Mesendoderm (in vitro differentiated cells): ENCODE measurements at regions not wholly inside any gene's neighbourhood (a gene's known extent, or its start where the extent isn't known, plus 50 kb on each side); places are given as distances from the start of the nearest gene placed in this dataset.

Experiments
- DNase-seq: peaks from one replicate; pipeline ENCODE4 v3.0.0; 2013
- H2AK5ac ChIP-seq: 2 replicates; pipeline ENCODE4 v1.6.1; 2013; ENCODE audit warnings: low read length, inconsistent platforms
- H2BK120ac ChIP-seq: 2 replicates; pipeline ENCODE4 v1.6.1; 2013; ENCODE audit warnings: low read depth, mild to moderate bottlenecking, low read length, moderate library complexity, mixed read lengths
- H2BK15ac ChIP-seq: replicated peaks from 2 replicates; pipeline ENCODE4 v1.6.1; 2013; ENCODE audit warnings: low read depth, mild to moderate bottlenecking, moderate library complexity
- H2BK5ac ChIP-seq: 2 replicates; pipeline ENCODE4 v1.6.1; 2013; ENCODE audit warnings: low read length, inconsistent platforms
- H3K18ac ChIP-seq: 2 replicates; pipeline ENCODE4 v1.6.1; 2013; ENCODE audit warnings: mild to moderate bottlenecking, low read length, mixed read lengths
- H3K23ac ChIP-seq: one replicate; pipeline ENCODE4 v1.6.1; 2013; ENCODE audit warnings: low read length
- H3K27ac ChIP-seq: 2 replicates; pipeline ENCODE4 v1.5.1; 2013; ENCODE audit warnings: low read depth, mild to moderate bottlenecking, inconsistent platforms, low read length, moderate library complexity
- H3K27me3 ChIP-seq: 2 replicates; pipeline ENCODE4 v1.6.1; 2013; ENCODE audit warnings: low read length, control low read depth, mild to moderate bottlenecking, inconsistent platforms; ENCODE audit not compliant: insufficient read depth, poor library complexity
- H3K36me3 ChIP-seq: 2 replicates; pipeline ENCODE4 v1.6.1; 2013; ENCODE audit warnings: low read length, inconsistent platforms; ENCODE audit not compliant: control insufficient read depth, insufficient read depth
- H3K4ac ChIP-seq: one replicate; pipeline ENCODE4 v1.6.1; 2013; ENCODE audit warnings: low read depth, mild to moderate bottlenecking, low read length, moderate library complexity
- H3K4me1 ChIP-seq: 2 replicates; pipeline ENCODE4 v1.6.1; 2013; ENCODE audit warnings: low read depth, low read length, inconsistent platforms; ENCODE audit not compliant: control insufficient read depth
- H3K4me2 ChIP-seq: 2 replicates; pipeline ENCODE4 v1.6.1; 2013; ENCODE audit warnings: low read length
- H3K4me3 ChIP-seq: 2 replicates; pipeline ENCODE4 v1.5.1; 2013; ENCODE audit warnings: mild to moderate bottlenecking, low read length
- H3K56ac ChIP-seq: one replicate; pipeline ENCODE4 v1.6.1; 2013; ENCODE audit warnings: low read length
- H3K79me1 ChIP-seq: 2 replicates; pipeline ENCODE4 v1.6.1; 2013; ENCODE audit warnings: low read length, inconsistent platforms
- H3K79me2 ChIP-seq: 2 replicates; pipeline ENCODE4 v1.6.1; 2013; ENCODE audit warnings: mild to moderate bottlenecking, low read length; ENCODE audit not compliant: control insufficient read depth, insufficient read depth
- H3K9ac ChIP-seq: 2 replicates; pipeline ENCODE4 v1.6.1; 2013; ENCODE audit warnings: low read length, inconsistent platforms
- H4K5ac ChIP-seq: one replicate; pipeline ENCODE4 v1.6.1; 2013; ENCODE audit warnings: low read length
- H4K8ac ChIP-seq: one replicate; pipeline ENCODE4 v1.6.1; 2013; ENCODE audit warnings: low read depth, mild to moderate bottlenecking, control low read depth, low read length, moderate library complexity
- WGBS: extraction: QIAGEN DNeasy Blood & Tissue Kit; methylation state at CpG from one replicate; pipeline ENCODE4 v1.1.7; 2013; ENCODE audit warnings: low lambda C conversion rate, missing lambda C conversion rate; ENCODE audit not compliant: insufficient coverage; ENCODE audit errors: extremely low coverage; 5-methylcytosine and 5-hydroxymethylcytosine counted together

DNA sequence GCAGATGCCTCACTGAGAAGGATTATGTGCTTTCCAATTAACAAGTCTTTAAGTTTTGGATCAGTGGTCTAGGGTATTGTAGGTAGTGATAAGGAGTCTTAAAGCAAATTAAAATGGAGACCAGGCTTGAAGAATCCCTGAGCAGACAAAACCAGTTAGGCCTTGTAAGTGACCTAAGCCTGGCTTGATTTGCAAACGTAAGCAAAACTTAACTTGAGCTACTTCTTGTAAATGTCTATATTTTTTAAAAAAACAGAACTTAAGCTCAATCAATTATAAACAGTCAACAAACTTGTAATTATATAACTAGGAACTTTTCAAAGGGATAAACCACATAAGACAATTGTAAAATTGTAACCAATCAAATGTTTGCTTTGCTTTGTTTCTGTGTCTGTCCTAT, 72.7 kb upstream of the NALF2 start:
- no CpG with 5 or more reads among the region's 1 CpG for WGBS
- H3K9ac ChIP-seq: no peak overlapping the region

DNA sequence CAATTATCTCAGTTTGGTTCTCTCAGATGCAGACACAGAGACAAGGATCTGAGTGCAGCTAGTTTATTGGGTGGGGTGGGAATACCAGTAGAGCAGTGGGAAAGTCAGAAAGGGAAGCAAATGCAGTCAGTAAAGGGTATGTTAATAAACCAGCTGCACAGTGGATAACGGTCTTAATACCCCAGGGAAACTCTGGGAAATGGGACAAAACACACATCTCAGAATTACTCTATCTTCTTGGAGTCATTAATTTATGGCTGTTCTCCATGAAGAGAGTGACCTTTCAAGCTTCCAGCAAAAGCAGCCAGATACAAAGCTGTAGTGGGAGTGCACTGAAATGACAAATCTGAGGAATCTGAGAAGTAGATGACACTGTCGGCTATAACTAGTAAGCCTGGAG, 73.3 kb upstream of the NALF2 start:
- Histone ChIP-seq H3K79me1 (no peaks in the 10 kb centered on the region), H2BK5ac (no peak overlapping the region), H3K56ac (no peak overlapping the region), H3K79me2 (no peaks in the 10 kb centered on the region), H3K4me3 (no peak overlapping the region), H3K4me2 (no peak overlapping the region), H3K23ac (no peak overlapping the region), H3K27ac (no peak overlapping the region), H3K18ac (no peak overlapping the region), H2BK120ac (no peak overlapping the region), H4K5ac (no peak overlapping the region), H3K27me3 (no peaks in the 10 kb centered on the region), H3K9ac (no peak overlapping the region), H3K4ac (no peak overlapping the region), H3K36me3 (no peaks in the 10 kb centered on the region), H3K4me1 (no peaks in the 10 kb centered on the region), H2AK5ac (no peak overlapping the region), H4K8ac (no peak overlapping the region), H2BK15ac (no peak overlapping the region)
- no CpG with 5 or more reads among the region's 2 CpGs for WGBS
- no peak for DNase-seq

More for the DNA sequence above, 72.7 kb upstream of the NALF2 start:
- no peak overlapping the region for H3K4me2 ChIP-seq
- no peak overlapping the region for H2BK120ac ChIP-seq
- no peaks in the 10 kb centered on the region for H3K79me2 ChIP-seq
- H3K4me3 ChIP-seq: no peak overlapping the region
- H3K36me3 ChIP-seq: no peaks in the 10 kb centered on the region
- DNase-seq: peak; percentile 23
- H3K18ac ChIP-seq: no peak overlapping the region
- no peak overlapping the region for H2AK5ac ChIP-seq
- no peaks in the 10 kb centered on the region for H3K79me1 ChIP-seq
- H3K23ac ChIP-seq: no peak overlapping the region
- H3K4ac ChIP-seq: no peak overlapping the region
- H2BK5ac ChIP-seq: no peak overlapping the region
- no peaks in the 10 kb centered on the region for H3K27me3 ChIP-seq
- H3K4me1 ChIP-seq: no peaks in the 10 kb centered on the region
- no peak overlapping the region for H3K56ac ChIP-seq
- H2BK15ac ChIP-seq: no peak overlapping the region
- H4K8ac ChIP-seq: no peak overlapping the region
- no peak overlapping the region for H3K27ac ChIP-seq
- H4K5ac ChIP-seq: no peak overlapping the region

DNA sequence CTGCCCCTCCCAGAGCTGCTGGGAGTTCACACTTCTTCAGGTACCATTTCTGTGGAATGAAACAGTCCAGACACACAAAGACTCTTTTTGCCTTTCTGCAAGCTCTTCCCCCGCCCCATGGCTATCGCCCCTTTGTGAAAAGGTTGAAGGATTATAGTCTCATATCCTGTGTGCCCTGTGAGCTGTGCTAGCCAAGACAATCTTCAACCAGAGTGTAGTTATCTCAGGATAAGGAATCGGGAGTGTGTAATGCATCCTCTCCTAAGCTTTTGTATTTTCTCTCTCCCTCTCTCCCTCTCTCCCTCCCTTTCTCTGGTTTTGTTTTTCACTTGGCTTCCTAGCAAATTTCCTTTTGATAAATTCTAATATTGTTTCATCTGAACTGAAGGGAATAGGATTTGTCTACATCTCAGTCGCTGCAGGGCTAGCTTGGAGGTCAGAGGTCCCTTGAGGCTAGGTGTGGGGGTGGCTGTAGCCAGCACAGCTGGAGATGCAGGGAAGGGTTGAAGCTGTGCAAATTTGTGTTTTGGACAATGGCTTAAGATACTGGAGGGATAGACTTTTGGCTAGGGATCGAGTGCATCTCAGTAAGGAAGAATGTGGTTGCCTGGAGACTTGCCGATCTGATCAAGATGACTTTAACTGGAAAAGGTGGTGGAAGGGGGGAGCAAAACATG, 74.6 kb upstream of the NALF2 start:
- no CpG with 5 or more reads among the region's 6 CpGs for WGBS
- Histone ChIP-seq H3K27ac (no peak overlapping the region), H3K36me3 (no peaks in the 10 kb centered on the region), H3K18ac (no peak overlapping the region), H3K4ac (no peak overlapping the region), H3K27me3 (no peaks in the 10 kb centered on the region), H2BK120ac (no peak overlapping the region), H2BK15ac (no peak overlapping the region), H3K4me2 (no peak overlapping the region), H3K9ac (no peak overlapping the region), H3K56ac (no peak overlapping the region), H2AK5ac (no peak overlapping the region), H3K4me3 (no peak overlapping the region), H4K5ac (no peak overlapping the region), H3K79me2 (no peaks in the 10 kb centered on the region), H4K8ac (no peak overlapping the region), H3K79me1 (no peaks in the 10 kb centered on the region), H3K4me1 (no peaks in the 10 kb centered on the region), H3K23ac (no peak overlapping the region), H2BK5ac (no peak overlapping the region)
- peak; percentile 65 for DNase-seq

DNA sequence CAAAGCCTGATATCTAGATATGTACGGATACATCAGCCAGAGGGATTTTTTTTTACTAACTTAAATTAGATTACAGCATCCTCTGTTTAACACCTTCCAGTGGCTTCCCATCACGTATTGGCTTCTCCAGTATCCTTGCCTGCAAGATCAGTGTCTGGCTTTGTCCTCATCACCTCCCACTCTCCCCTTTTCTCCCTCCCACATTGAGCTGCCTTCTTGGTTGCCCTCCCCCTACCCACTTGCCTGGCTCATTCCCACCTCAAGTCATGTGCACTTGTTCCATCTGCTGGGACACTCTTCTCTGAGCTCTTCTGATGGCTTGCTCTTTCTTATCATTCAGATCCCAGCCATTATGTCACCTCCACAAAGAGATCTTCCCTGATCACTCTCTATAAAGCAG, 75.9 kb upstream of the NALF2 start:
- Histone ChIP-seq H4K8ac (no peak overlapping the region), H3K23ac (no peak overlapping the region), H3K9ac (no peak overlapping the region), H4K5ac (no peak overlapping the region), H3K79me1 (no peaks in the 10 kb centered on the region), H3K18ac (no peak overlapping the region), H3K36me3 (no peaks in the 10 kb centered on the region), H3K27me3 (no peaks in the 10 kb centered on the region), H3K79me2 (no peaks in the 10 kb centered on the region), H3K27ac (no peak overlapping the region), H3K56ac (no peak overlapping the region), H2AK5ac (no peak overlapping the region), H3K4me1 (no peaks in the 10 kb centered on the region), H2BK120ac (no peak overlapping the region), H3K4me2 (no peak overlapping the region), H2BK5ac (no peak overlapping the region), H3K4ac (no peak overlapping the region), H2BK15ac (no peak overlapping the region), H3K4me3 (no peak overlapping the region)
- no peak for DNase-seq
- WGBS: no CpG with 5 or more reads among the region's 2 CpGs

DNA sequence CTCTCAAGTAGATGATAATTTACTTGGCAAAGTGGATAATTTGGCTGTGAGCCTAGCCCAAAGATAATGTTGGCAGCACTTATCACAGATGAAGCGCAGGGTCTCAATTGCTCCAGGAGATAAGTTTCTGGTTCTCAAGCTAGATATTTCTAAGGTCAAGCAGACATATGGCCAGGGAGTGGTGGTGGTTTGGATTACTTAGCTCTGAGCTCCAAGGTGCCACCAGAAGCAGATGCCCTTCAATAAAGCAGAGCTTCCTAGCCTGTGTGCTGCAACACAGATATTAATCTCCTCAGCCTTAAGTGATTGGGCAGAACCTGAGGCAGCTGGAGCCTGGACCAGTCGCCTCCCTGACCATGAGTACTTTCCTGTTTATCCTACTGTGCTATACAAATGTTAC, 79.2 kb upstream of the NALF2 start:
- Histone ChIP-seq H3K27me3 (no peaks in the 10 kb centered on the region), H2BK15ac (no peak overlapping the region), H2BK120ac (no peak overlapping the region), H3K4me2 (no peak overlapping the region), H3K4me1 (no peaks in the 10 kb centered on the region), H3K4ac (no peak overlapping the region), H3K27ac (no peak overlapping the region), H3K79me1 (no peaks in the 10 kb centered on the region), H3K23ac (no peak overlapping the region), H4K8ac (no peak overlapping the region), H2AK5ac (no peak overlapping the region), H2BK5ac (no peak overlapping the region), H4K5ac (no peak overlapping the region), H3K4me3 (no peak overlapping the region), H3K56ac (no peak overlapping the region), H3K18ac (no peak overlapping the region), H3K9ac (no peak overlapping the region), H3K79me2 (no peaks in the 10 kb centered on the region), H3K36me3 (no peaks in the 10 kb centered on the region)
- WGBS: no CpG with 5 or more reads among the region's 2 CpGs
- DNase-seq: no peak

DNA sequence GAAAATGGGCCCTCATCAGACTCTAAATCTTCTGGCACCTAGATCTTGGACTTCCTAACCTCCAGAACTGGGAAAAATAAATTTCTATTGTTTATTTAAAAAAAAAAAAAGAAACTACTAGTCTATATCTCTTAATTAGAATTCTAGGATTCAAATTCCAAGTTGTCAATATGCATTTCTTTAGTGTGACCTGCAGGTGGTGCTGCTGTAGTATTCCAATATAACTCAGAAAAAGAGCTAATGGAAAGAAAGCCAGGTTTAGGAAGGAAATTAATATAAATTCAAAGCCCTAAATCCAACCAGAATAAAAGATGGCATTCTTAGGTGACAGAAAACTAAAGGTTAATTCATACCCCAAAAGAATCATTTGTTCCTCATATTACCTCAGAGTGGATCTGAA, 80.0 kb upstream of the NALF2 start:
- no peak overlapping the region for H3K18ac ChIP-seq
- H3K23ac ChIP-seq: no peak overlapping the region
- no peak overlapping the region for H3K4ac ChIP-seq
- H3K56ac ChIP-seq: no peak overlapping the region
- no peaks in the 10 kb centered on the region for H3K79me2 ChIP-seq
- H3K27me3 ChIP-seq: no peaks in the 10 kb centered on the region
- H3K27ac ChIP-seq: no peak overlapping the region
- no peaks in the 10 kb centered on the region for H3K79me1 ChIP-seq
- H4K5ac ChIP-seq: no peak overlapping the region
- H4K8ac ChIP-seq: no peak overlapping the region
- H2BK15ac ChIP-seq: no peak overlapping the region
- no peak overlapping the region for H2AK5ac ChIP-seq
- H2BK120ac ChIP-seq: no peak overlapping the region
- no peaks in the 10 kb centered on the region for H3K4me1 ChIP-seq
- H3K4me2 ChIP-seq: no peak overlapping the region
- H3K4me3 ChIP-seq: no peak overlapping the region
- no peak overlapping the region for H2BK5ac ChIP-seq
- DNase-seq: peak; percentile 8
- no peak overlapping the region for H3K9ac ChIP-seq
- H3K36me3 ChIP-seq: no peaks in the 10 kb centered on the region
